ENCODE measurements at regions not wholly inside any gene's neighbourhood (a gene's known extent, or its start where the extent isn't known, plus 50 kb on each side); places are given as distances from the start of the nearest gene placed in this dataset.

DNA sequence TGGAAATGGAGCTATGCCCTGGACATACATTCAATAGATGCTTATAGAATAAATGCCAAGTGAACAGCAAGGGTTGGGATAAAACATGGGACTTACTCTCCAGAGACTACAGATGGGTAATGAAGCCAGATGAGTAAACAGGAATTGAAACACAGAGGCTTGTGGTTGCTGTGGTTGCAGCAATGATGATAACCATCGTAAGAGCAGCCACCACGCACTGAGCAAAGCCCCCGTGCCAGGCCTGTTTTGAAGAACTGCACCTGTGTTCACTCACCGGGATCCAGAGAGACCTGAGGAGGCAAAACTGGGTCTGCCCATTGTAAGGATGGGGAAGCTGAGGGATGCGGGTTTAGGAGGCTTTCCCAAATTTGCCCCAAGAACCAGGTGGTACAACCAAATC lies 431.1 kb upstream of the CDH4 start:
- no peak for TF ChIP-seq CTCF (IDR thresholded peaks at IDR 0.05; ENCODE audit: insufficient read depth, low read depth, low read length)
- Histone ChIP-seq H3K27me3 (ENCODE audit: control insufficient read depth, insufficient read depth, low read length) (no peaks in the 10 kb centered on the region), H3K36me3 (ENCODE audit: control insufficient read depth, insufficient read depth, low read length) (no peaks in the 10 kb centered on the region), H3K4me3 (ENCODE audit: low read depth, low read length) (no peak overlapping the region)
- no peak for DNase-seq (ENCODE audit: low read depth)
- CTCF ChIA-PET = no interaction called here
- POLR2A ChIA-PET = no interaction called here

GRCh38 chr20:60822699-60823607 lies 429.1 kb upstream of the CDH4 start:
- POLR2A ChIA-PET = no interaction called here
- no peak for DNase-seq (ENCODE audit: low read depth)
- no peaks in the 10 kb centered on the region for H3K27me3 ChIP-seq (ENCODE audit: control insufficient read depth, insufficient read depth, low read length)
- no peaks in the 10 kb centered on the region for H3K36me3 ChIP-seq (ENCODE audit: control insufficient read depth, insufficient read depth, low read length)
- H3K4me3 ChIP-seq (ENCODE audit: low read depth, low read length) = no peak overlapping the region
- TF ChIP-seq CTCF (IDR thresholded peaks at IDR 0.05; ENCODE audit: insufficient read depth, low read depth, low read length) = no peak
- CTCF ChIA-PET = no interaction called here

DNA sequence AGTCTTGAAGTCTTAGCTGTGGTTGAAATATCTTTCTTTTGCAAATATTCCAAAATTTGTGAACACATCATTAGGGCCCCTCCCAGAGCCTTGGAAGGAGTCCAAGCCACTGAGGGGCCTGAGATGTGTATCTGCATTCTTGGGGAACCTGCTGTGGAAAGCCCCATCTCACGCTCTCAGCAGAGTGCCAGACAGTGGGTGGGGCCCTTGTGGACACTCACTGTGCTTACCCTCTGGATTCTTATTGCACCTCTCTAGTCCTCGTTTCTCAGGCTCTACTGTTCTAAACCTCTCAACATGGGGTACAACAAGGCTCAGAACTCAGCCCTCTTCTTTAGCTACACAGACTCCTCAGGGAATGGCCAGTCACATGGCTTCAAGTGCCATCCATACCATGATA lies 416.2 kb upstream of the CDH4 start:
- no peak for TF ChIP-seq CTCF (IDR thresholded peaks at IDR 0.05; ENCODE audit: insufficient read depth, low read depth, low read length)
- POLR2A ChIA-PET = no interaction called here
- Histone ChIP-seq H3K27me3 (ENCODE audit: control insufficient read depth, insufficient read depth, low read length) (no peaks in the 10 kb centered on the region), H3K36me3 (ENCODE audit: control insufficient read depth, insufficient read depth, low read length) (no peaks in the 10 kb centered on the region), H3K4me3 (ENCODE audit: low read depth, low read length) (no peak overlapping the region)
- DNase-seq (ENCODE audit: low read depth) = no peak
- CTCF ChIA-PET = no interaction called here

- no peak for DNase-seq (ENCODE audit: low read depth)
- ChIA-PET POLR2A (no interaction called here), CTCF (no interaction called here)
- Histone ChIP-seq H3K27me3 (ENCODE audit: control insufficient read depth, insufficient read depth, low read length) (no peaks in the 10 kb centered on the region), H3K4me3 (ENCODE audit: low read depth, low read length) (no peak overlapping the region), H3K36me3 (ENCODE audit: control insufficient read depth, insufficient read depth, low read length) (no peaks in the 10 kb centered on the region)
- no peak for TF ChIP-seq CTCF (IDR thresholded peaks at IDR 0.05; ENCODE audit: insufficient read depth, low read depth, low read length)
These were observed 414.8 kb upstream of the CDH4 start for GRCh38 chr20:60837173-60837770.

GRCh38 chr20:60838297-60838696 lies 413.8 kb upstream of the CDH4 start:
- Histone ChIP-seq H3K27me3 (ENCODE audit: control insufficient read depth, insufficient read depth, low read length) (no peaks in the 10 kb centered on the region), H3K36me3 (ENCODE audit: control insufficient read depth, insufficient read depth, low read length) (no peaks in the 10 kb centered on the region), H3K4me3 (ENCODE audit: low read depth, low read length) (no peak overlapping the region)
- DNase-seq (ENCODE audit: low read depth) = no peak
- TF ChIP-seq CTCF (IDR thresholded peaks at IDR 0.05; ENCODE audit: insufficient read depth, low read depth, low read length) = no peak
- ChIA-PET POLR2A (no interaction called here), CTCF (no interaction called here)
